C4-2B (cell line): ENCODE measurements at regions not wholly inside any gene's neighbourhood (a gene's known extent, or its start where the extent isn't known, plus 50 kb on each side); places are given as distances from the start of the nearest gene placed in this dataset.

Experiments
- CTCF ChIP-seq: fragments of 450-650 bp; conservative IDR thresholded peaks from 2 replicates; pipeline ENCODE4 v1.5.1; 2017; ENCODE audit warnings: mild to moderate bottlenecking
- ZFX ChIP-seq: fragments of 450-650 bp; IDR thresholded peaks from 2 replicates; pipeline ENCODE4 v1.6.1; 2017

GRCh38 chr3:176032043-176032442 lies 1165.2 kb downstream of the TBL1XR1 start:
- TF ChIP-seq CTCF, result no peak
- TF ChIP-seq ZFX, result no peak
